DOHH2 (cell line): ENCODE measurements at regions not wholly inside any gene's neighbourhood (a gene's known extent, or its start where the extent isn't known, plus 50 kb on each side); places are given as distances from the start of the nearest gene placed in this dataset.

Experiments
- H3F3A ChIP-seq: fragments of 200-600 bp; sonication (generic), shearing (Covaris generic); 2 replicates; pipeline ENCODE4 v1.6.0; 2016; ENCODE audit warnings: antibody characterized with exemption, mild to moderate bottlenecking; ENCODE audit not compliant: control insufficient read depth, insufficient read depth
- H3K27ac ChIP-seq: fragments of 200-600 bp; sonication (generic); 2 replicates; pipeline ENCODE4 v1.5.1; 2014; ENCODE audit warnings: low read depth, mild to moderate bottlenecking, low read length, moderate library complexity
- H3K27me3 ChIP-seq: fragments of 200-600 bp; sonication (generic); 2 replicates; pipeline ENCODE4 v1.6.1; 2014; ENCODE audit warnings: mild to moderate bottlenecking, low read length, mixed read lengths; ENCODE audit not compliant: control insufficient read depth
- H3K36me3 ChIP-seq: fragments of 200-600 bp; sonication (generic); 2 replicates; pipeline ENCODE4 v1.6.1; 2014; ENCODE audit warnings: mild to moderate bottlenecking, low read length, moderate library complexity, mixed read lengths; ENCODE audit not compliant: control insufficient read depth
- H3K4me1 ChIP-seq: fragments of 200-600 bp; sonication (generic); 2 replicates; pipeline ENCODE4 v1.6.1; 2014; ENCODE audit warnings: mild to moderate bottlenecking, low read length, mixed read lengths; ENCODE audit not compliant: control insufficient read depth
- H3K4me2 ChIP-seq: fragments of 200-600 bp; sonication (generic); 2 replicates; pipeline ENCODE4 v1.6.0; 2014; ENCODE audit warnings: mild to moderate bottlenecking, low read length, moderate library complexity
- H3K4me3 ChIP-seq: fragments of 200-600 bp; sonication (generic); 2 replicates; pipeline ENCODE4 v1.5.1; 2014; ENCODE audit warnings: mild to moderate bottlenecking, low read length, mixed read lengths
- H3K79me2 ChIP-seq: fragments of 200-600 bp; sonication (generic); 2 replicates; pipeline ENCODE4 v1.6.1; 2014; ENCODE audit warnings: mild to moderate bottlenecking, low read length, mixed read lengths; ENCODE audit not compliant: control insufficient read depth
- H3K9me2 ChIP-seq: fragments of 200-600 bp; sonication (generic); replicated peaks from 2 replicates; pipeline ENCODE4 v1.6.1; 2014; ENCODE audit warnings: mild to moderate bottlenecking, low read length, mixed read lengths; ENCODE audit not compliant: control insufficient read depth
- H3K9me3 ChIP-seq: fragments of 200-600 bp; sonication (generic); 2 replicates; pipeline ENCODE4 v1.6.1; 2014; ENCODE audit warnings: antibody characterized with exemption, low read length, mixed read lengths; ENCODE audit not compliant: control insufficient read depth, insufficient read depth
- H4K20me1 ChIP-seq: fragments of 200-600 bp; sonication (generic); 2 replicates; pipeline ENCODE4 v1.6.0; 2014; ENCODE audit warnings: low read depth, mild to moderate bottlenecking, antibody characterized with exemption, low read length, moderate library complexity; ENCODE audit not compliant: control insufficient read depth, insufficient read depth
- CTCF ChIP-seq: fragments of 200-600 bp; sonication (generic); IDR thresholded peaks from one replicate; pipeline ENCODE4 v1.5.1; 2014; ENCODE audit warnings: antibody characterized with exemption, mild to moderate bottlenecking, low read depth, low read length; ENCODE audit not compliant: poor library complexity, severe bottlenecking
- EZH2phosphoT487 ChIP-seq: fragments of 200-600 bp; sonication (generic); IDR thresholded peaks from 2 replicates; pipeline ENCODE4 v1.6.1; 2017; ENCODE audit warnings: borderline replicate concordance, mild to moderate bottlenecking, antibody characterized with exemption, low read length, moderate library complexity, mixed read lengths

DNA sequence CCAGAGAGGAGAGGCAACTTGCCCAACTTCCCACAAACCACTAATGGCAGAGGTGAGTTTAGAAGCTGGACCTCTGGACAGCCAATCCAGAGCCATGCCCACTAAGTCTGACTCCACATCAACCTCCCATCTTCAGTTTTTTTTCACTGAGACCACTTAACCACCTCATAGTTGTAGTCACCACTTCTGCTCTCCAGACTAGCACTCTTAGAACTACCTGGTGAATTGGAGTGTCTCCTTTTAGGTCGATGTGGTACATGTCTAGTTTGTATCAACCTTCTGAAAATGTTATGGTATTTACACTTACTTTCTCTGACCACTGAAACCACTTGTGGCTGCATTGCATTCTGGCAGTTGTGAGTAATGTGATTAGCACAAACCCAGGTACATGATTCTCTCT, 743.6 kb upstream of the FANCL start:
- no peaks in the 10 kb centered on the region for H3K4me1 ChIP-seq
- H4K20me1 ChIP-seq: no peaks in the 10 kb centered on the region
- no peaks in the 10 kb centered on the region for H3K27me3 ChIP-seq
- H3K79me2 ChIP-seq: no peaks in the 10 kb centered on the region
- TF ChIP-seq EZH2phosphoT487 (no peak), CTCF (no peak)
- H3K9me2 ChIP-seq: no peaks in the 10 kb centered on the region
- H3F3A ChIP-seq: no peaks in the 10 kb centered on the region
- H3K4me2 ChIP-seq: no peak overlapping the region
- H3K4me3 ChIP-seq: no peak overlapping the region
- H3K9me3 ChIP-seq: no peaks in the 10 kb centered on the region
- H3K27ac ChIP-seq: no peak overlapping the region
- no peaks in the 10 kb centered on the region for H3K36me3 ChIP-seq

DNA sequence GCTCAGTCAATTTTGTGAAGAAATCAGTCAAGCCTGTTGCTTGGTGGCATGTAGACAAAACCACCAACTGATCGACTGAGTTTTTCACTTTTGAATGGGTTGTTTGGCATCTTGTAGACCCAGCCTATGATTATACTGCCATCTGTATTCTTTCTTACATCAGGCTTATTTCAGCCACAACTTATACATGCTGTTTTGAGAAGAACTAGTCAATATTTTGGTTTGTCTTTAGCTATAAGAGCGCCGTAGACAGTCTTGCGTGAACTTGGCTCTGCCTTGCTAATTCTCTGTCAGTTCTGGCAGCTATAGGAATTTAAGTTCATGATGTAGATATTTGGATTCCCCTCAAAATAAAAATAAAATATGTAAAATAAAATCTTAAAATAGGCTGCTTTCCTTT, 742.0 kb upstream of the FANCL start:
- no peaks in the 10 kb centered on the region for H3K4me1 ChIP-seq
- H3F3A ChIP-seq: no peaks in the 10 kb centered on the region
- H3K27me3 ChIP-seq: no peaks in the 10 kb centered on the region
- H3K36me3 ChIP-seq: no peaks in the 10 kb centered on the region
- TF ChIP-seq EZH2phosphoT487 (no peak), CTCF (no peak)
- no peaks in the 10 kb centered on the region for H3K9me2 ChIP-seq
- H4K20me1 ChIP-seq: no peaks in the 10 kb centered on the region
- H3K27ac ChIP-seq: no peak overlapping the region
- H3K4me2 ChIP-seq: no peak overlapping the region
- no peak overlapping the region for H3K4me3 ChIP-seq
- no peaks in the 10 kb centered on the region for H3K9me3 ChIP-seq
- no peaks in the 10 kb centered on the region for H3K79me2 ChIP-seq

DNA sequence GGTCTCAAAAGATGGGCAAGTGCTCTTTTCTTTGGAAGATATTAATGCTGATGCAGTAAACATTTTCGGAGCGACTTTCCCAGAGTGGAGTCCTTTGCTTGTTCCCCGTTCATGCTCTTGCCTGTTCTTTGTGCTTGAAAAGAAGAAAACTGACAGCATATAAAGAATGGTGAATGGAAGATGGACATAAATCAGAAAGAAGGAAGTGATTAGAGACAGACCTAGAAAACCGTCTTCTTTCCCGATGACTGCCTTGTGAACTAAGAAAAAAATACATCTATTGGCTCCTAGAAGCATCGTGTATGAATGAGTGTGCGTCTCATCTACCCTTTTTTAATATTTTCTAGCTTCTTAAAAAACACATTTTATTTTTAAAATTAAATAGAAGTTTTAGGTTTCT, 740.1 kb upstream of the FANCL start:
- Histone ChIP-seq H3K4me2 (no peak overlapping the region), H3K9me2 (no peaks in the 10 kb centered on the region; the same call in 1 of the 2 replicates), H4K20me1 (no peaks in the 10 kb centered on the region), H3K27me3 (no peaks in the 10 kb centered on the region), H3K36me3 (no peaks in the 10 kb centered on the region), H3K79me2 (no peaks in the 10 kb centered on the region), H3K4me3 (no peak overlapping the region), H3K9me3 (no peaks in the 10 kb centered on the region), H3F3A (no peaks in the 10 kb centered on the region), H3K4me1 (no peaks in the 10 kb centered on the region), H3K27ac (no peak overlapping the region)
- TF ChIP-seq CTCF (no peak), EZH2phosphoT487 (no peak)
